GM19025 (cell line): ENCODE measurements at regions not wholly inside any gene's neighbourhood (a gene's known extent, or its start where the extent isn't known, plus 50 kb on each side); places are given as distances from the start of the nearest gene placed in this dataset.
"Not testable (repeated sequence)": the region's sequence is repeated elsewhere in the genome, so short reads cannot be mapped to it uniquely, and the experiment has no call there.

Source experiments
- ATAC-seq: cut with Tn5 transposase; IDR thresholded peaks from one replicate; pipeline ENCODE4 v1.9.1; 2021; ENCODE audit warnings: mild to moderate bottlenecking, low read depth, moderate library complexity; ENCODE audit not compliant: unreplicated experiment

DNA sequence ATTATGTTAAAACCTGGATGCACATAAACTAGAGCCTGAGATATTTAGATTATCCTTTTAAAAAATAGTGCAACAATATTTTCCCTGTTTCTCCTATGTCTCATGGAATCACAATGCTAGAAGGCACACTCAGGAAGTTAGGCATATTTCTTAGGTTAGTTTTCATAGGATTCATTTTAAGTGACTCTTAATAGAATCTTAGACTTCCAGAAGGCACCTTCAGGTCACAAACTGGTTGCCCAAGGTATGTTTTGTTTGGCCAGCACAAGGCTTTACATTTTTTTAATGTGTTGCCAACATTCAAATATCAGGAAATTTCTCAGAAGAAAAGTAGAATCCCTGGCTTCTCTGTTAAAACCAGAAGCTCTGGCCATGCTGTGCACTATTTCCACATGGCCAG lies 129.3 kb downstream of the LNPK start:
- ATAC-seq: no peak

DNA sequence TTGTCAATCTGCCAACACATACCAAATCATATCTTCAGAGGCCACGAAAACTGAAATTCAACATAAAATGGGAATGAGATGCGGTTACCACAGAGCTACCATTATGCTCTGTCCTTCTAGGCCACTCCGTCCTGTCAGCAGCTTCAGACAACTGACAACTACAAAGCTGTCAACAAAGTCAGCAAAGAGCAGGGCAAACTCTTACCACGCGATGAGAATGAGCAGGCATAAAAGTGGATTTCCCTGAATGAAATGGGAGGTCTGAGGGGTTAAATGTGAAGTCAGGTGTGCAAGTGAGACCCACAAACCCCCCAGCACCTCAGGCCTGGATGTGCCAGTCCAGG lies 130.1 kb downstream of the LNPK start:
- ATAC-seq: no peak

DNA sequence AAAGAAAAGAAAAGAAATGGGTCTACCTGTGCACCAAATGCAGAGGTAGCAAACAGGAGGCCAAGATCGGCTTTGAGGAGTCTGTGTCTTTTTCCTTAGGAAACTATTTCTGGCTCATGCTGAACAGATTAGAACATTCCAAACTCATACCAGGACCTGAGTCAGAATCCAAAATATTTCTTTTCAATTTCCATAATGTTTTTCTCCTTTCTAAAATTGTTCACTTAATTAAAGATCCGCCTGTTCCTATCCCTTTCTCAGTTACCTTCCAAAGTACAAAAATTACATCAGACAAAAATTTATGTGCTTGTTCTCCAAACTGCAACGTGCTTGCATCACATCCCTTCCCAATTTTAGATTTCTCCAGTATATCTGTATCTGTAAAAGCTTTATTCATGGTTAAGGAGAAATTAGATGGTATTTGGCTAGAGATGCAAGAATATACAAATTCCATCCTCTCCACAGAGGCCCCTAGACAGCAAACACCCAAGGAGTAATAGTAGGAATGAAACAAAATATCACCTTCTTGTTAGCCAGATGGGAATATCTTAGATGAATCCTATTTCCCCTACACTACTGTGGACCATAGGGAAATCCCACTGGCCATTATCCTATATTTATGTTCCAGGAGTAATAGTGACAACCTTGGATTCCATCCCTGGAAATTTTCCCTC lies 130.6 kb downstream of the LNPK start:
- no peak for ATAC-seq

DNA sequence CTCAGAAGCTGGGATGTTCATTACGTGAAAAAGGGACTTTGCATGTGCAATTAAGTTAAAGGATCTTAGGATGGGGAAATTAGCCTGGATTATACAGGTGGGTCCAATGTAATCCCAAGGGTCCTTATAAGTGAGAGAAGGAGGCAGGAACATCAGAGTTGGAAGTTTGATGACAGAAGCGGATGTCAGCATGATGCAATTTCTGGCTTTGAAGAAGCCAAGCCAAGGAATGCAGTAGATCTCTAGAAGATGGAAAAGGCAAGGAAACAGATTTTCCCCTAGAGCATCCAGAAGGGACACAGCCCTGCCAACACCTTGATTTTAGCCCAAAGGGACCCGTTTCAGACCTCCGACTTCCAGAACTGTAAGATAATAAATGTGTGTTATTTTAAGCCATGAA lies 136.4 kb downstream of the LNPK start:
- ATAC-seq: no peak

DNA sequence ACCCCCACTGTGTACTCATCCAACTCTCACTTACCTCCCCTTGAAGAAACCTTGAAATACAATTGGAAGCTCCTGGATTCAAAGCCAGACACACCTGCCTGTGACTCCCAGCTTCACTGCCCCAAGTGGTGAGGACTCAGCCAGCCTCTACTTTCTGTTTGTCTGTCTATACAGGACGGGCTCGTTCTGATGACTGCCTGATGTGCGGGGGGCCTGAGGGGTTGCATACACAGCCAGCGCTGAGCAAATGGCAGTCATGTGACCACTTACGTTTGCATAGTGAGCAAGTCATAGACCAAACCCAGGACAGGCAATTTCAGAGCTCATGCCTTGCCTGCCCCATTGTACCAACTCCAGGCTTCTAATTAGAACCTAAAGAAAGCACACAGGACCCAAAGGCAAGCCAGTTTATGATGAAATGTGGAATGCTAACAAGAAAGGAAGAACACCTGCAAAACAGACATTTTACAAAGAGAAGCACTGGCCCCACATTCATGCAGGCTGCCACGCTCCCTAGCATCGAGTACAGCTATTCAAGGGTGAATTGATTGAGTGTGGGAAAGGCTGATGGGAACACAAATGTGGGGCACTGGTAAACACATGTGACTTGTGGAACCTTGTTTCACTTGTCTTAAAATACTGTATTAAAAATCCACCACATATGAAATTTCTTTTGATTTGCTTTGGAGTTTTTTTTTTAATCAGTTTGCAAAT lies 137.8 kb downstream of the LNPK start:
- ATAC-seq: no peak

DNA sequence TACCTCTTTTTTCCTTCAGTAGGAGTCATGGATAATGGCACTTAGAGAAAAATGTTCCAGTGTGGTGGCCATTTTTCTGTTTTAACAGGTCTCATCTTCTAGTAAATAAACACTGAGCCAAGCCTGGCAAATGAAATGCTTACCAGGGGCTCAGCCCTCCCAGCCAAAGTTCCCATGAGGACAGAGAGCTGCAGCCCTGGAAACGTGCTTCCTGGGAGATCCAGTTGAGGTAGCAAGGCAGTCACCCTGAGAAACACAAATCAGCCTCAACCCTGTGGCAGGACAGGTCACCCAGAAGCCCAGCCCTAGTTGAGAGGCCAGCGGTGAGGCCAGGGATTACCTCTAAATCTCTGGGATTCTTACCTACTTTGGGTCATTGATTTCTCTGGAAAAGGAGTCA lies 140.1 kb downstream of the LNPK start:
- ATAC-seq: no peak

DNA sequence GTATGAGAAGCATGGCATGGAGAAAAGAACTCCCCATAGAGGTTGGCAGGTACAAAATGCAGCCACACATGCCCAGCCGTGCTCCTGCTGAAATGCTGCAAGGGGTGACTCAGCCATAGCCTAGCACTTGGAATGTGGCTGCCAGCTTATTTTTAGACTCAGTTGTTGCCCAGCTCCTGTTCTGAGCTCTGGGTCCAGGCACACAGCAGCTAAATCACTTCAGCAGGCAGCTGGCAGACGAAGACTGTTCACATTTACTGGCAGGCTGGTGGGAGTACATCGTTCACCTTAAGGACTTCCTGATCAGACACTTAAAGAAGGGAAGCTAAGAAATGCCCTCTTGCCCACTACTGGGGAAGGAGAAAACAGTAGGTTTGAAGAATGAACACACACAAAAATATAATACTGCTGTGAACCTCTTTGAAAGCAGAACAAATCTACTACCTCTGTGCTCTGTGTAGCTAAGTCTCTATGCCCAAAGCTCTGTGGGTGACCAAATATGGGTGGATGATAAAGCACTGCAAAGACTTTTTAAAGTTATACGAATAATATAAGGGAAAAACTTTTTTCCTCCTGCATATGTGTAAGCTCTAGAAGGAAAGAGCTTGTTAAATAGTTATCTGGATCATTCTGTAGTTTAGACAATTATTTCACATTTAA lies 146.1 kb downstream of the LNPK start:
- ATAC-seq: no peak

DNA sequence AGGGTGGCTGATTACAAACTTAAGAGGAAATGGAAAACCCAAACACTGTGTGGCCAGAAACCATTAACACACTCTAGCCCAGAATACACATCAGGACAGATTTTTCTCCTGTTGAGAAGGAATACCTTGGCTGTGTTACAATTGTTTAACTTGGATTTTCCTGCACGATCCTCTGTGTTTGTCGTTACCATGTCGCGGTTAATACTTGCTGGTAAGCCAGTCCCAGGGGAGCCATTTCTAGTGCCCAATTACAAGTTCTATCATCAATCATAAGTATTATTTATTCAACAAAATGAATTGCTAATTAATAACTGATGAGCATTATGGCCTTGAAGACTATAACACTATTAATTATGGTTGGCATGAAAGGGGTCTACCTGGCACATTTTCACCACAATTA lies 146.8 kb downstream of the LNPK start:
- no peak for ATAC-seq

DNA sequence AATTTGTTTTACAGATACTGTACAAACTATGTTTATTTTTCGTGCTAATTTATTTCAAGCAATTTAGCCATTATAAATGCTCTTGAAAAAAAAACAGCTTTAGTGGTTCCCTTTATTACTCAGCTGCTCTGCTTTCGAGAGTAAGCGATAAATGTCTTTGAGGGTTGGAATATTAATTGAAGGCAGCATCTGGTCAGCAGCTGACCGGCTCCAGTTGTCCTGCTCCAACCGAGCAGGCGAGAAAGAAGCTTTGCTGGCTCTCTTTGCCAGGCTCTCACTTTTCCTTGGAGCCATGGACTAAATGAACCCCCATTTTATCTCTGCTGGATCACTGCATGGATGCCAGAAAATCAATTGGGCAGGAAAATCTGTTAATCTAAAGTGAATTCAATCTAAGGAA lies 147.4 kb downstream of the LNPK start:
- no peak for ATAC-seq

DNA sequence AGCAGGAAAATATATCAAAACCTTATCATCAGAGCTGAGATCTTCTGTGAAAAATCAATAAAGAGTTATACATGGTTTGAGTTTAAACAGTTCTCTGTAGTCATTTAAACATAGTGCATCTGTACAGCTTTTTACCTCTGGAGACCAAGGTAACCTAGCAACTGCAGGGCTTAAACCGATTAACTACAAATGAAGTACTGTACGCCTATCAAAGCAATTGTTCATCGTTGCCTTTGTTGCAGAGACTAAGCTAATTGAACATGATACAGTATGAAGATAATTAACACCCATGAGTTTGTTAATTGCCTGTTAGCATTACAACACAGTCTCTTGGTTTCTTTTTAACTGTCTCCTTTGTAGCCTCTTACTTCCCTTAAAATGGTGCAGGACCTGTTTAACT lies 147.9 kb downstream of the LNPK start:
- no peak for ATAC-seq

DNA sequence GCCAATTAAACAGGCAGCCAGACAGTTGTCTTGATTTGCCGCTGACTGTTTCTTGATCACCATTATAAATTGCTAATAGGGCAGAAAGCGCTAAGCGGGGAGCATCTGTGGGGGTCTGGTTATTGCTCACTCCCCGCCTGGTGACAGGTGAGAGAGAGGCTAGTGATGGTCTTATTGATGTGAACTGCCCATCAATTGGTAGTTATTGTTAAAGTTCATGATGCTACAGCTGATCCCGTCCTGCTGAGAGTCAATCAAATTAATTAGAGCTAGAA lies 148.5 kb downstream of the LNPK start:
- ATAC-seq: no peak

DNA sequence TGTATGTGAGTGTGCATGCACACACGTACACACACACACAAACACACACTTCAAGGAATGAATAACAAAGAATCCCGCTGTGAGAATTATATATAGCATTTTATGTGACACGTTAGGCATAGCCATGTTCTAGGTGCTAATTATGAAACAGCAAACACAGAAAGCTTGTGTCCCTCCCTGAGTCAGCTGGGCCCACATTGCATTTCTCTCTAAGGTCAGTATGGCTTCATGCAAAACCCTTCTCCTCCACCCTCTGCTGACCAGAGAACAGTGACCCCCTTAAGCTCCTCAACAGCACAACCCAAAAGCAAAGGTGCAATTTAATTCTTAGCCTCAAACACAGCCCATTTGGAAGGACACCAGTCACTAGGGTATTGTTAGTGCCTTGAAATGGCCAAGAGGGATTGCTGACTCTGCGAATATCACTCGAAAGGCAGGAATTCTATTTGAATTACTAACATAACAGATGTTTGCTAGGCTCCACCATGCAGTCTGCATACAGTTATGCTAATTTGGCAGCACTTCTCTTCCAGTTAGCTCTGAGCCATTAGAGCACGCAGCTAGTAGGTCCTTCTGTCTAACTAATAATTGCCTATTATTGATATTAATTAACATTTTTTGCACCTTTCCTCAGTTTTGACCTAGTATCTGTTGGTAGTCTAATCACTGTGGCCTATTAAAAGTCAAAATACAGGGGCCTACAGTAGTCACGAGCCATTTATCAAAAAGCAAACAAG lies 149.0 kb downstream of the LNPK start:
- ATAC-seq: no peak

DNA sequence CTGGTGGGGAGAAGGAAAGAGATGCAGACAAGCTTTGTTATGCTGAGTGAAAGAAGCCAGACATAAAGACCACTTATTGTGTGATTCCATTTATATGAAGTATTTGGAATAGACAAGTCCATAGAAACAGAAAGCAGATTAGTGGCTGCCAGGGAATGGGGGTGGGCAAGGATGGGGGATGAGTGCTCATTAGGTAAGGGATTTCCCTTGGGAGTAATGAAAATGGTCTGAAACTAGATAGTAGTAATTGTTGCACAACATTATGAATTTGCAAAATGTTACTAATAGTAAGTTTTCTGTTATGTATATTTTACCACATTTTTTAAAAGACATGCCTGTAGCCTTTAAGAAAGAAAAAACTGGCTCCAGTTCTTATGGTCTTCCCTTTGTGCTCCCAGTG lies 154.9 kb downstream of the LNPK start:
- no peak for ATAC-seq

DNA sequence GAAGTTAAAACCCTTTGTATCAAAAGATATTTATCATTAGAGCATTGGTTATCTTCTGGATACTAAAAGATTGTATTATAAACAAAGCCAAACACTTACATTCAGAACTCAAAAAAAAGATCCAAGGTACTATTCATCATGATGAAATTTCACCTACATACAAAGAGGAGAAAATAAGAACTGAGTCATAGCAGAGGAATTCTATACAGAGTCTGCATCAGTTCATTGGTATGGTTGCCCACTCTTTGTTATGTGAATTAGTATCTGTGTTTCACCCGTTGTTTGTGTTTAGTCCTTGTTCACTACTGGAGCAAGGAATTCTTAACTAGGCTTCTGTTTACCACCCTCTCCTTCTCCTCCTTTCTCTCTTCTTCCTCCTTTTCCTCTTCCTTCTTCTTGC lies 157.9 kb downstream of the LNPK start:
- no peak for ATAC-seq

DNA sequence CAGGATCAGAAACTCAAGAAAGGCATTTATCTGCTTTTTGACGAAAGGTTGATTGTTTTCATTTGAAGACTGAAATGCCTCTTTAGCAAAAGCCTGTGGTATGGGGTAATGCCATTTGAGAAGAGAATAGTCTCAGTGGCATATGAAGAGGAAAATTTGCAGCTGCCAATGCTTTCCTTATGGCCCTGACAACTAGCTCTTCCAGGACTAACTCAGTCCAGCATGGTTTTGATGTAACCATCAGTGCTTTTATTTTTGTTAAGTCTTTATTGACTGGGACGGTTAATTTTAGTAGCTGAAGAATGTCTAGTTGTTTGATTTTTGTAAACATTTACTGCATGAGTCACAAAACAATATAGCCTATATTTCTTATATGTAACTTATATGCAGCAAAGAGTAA lies 158.4 kb downstream of the LNPK start:
- no peak for ATAC-seq

DNA sequence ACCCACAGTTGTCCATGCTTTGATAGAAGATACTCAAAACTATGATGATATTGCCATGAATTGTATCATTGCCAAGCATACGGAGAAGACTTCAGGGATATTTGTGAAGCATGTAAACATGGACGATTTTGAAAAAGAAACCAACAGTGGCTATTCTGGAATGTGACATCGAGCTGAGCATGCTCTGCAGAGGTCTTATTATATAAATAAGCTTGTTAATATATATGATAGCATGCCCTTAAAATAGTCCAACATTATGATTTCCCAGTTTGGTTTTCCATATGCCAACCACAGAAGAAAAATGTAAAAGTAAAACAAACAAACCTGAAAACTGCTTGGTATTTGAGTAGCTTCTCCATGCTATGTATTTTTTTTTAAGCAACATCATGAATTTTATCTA lies 159.1 kb downstream of the LNPK start:
- ATAC-seq: no peak

DNA sequence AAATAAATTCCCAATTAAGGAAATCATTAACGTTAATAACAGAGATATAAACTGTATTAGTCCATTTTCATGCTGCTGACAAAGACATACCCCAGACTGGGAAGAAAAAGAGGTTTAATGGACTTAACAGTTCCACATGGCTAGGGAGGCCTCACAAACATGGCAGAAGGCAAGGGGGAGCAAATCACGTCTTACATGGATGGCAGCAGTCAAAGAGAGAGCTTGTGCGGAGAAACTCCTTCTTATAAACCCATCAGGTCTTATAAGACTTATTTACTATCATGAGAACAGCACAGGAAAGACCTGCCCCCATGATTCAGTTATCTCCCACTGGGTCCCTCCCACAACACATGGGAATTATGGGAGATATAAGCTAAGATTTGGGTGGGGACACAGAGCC lies 161.3 kb downstream of the LNPK start:
- not testable (repeated sequence) for ATAC-seq

DNA sequence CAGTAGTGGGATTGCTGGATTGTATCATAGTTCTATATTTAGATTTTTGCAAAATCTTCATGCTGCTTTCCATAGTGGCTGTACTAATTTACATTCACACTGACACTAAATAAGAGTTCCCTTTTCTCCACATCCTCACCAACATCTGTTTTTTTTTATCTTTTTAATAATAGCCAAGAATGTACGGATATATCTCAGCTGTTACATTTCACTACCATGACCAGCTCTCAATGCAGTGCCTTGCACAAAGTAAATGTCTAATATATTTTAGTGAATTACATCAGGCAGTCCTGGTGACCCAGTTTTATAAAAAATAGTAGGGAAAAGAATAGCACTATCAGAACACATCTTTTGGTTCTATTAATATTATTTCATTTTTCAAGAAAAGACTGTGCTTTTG lies 161.8 kb downstream of the LNPK start:
- no peak for ATAC-seq

DNA sequence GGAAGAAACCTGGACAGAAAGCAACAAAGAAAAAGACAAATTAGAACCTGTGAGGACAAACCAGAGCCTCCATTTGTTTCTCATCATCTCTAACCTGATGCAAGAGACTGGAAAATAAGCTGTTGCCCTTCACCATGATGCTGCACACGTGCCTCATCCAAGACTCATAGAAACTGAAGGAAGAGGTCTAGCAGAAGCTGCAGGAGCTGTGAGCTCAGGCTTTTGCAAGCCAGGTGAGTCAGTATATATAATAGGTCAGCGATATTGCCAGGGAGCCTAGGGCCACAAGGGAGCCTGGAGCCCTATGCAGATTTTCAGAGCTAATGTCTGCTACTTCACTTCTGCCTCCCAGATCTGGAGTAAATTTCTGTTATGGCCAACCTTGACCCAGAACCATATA lies 163.1 kb downstream of the LNPK start:
- no peak for ATAC-seq

DNA sequence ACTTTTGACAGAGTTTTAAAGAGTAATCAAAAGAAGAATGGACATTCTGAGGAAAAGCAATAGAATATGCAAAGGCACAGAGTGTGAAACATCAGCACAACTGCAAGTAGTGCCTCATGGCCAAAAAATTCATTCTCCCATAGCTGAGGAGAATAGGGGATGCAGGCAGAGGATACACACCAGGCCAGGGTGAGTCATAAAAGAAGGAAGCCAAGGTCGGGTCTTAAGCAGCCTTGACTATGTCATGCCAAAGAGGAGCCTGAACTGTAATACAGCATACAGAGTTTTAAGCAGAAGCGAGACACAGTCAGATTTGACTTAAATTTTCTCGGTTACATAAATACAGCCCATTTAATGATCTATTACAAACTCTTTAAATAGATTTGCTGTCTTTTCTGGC lies 165.0 kb downstream of the LNPK start:
- ATAC-seq: no peak

DNA sequence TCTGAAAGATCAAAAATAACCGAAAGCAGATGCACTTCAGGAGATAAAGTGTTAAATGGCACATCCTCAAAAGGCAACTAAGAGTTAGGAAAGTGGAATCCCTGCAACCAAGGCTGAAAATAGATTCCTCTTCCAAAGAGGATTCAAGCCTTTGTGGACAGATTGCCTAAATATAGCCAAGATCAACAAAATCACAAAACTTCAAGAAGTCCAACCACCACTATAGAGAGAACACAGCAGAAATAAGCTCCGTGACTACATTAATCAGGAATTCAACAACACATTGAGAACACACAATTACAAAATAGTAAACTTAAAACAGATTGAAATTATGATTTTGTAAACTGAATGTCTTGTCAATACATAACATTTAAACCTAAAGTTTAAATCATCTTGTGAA lies 165.7 kb downstream of the LNPK start:
- ATAC-seq: no peak

DNA sequence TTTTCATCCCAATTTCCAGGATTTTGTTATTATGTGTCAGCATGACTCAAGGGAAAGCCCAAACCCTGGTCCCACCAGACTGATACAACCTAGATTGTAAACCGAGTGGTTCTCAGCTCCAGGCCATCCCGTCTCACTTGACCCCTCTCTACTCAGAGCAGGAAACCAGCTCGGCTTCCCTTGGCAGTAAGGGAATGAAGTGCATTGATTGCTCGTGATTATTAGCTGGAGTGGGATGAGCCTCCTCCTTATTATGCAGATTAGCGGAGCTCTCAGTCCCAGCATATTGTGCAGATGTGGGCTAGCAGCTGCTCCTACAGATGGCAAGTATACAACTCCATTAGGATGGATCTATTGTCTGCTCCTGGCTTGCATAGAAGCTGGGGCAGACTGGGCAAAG lies 167.6 kb downstream of the LNPK start:
- ATAC-seq: no peak
